Fibroblast of lung (primary cell): ENCODE measurements at regions not wholly inside any gene's neighbourhood (a gene's known extent, or its start where the extent isn't known, plus 50 kb on each side); places are given as distances from the start of the nearest gene placed in this dataset.
"Not testable (repeated sequence)": the region's sequence is repeated elsewhere in the genome, so short reads cannot be mapped to it uniquely, and the experiment has no call there.

Experiments
- CTCF ChIP-seq, 2 donors: IDR thresholded peaks in 1 of 2; conservative IDR thresholded peaks in 1 of 2; 1 replicate in 1 of 2; 2 replicates in 1 of 2; pipeline ENCODE4 v1.5.1; 2011 to 2012; ENCODE audit warnings: low read length in 2 of 2, control low read depth in 1 of 2, inconsistent platforms in 1 of 2, low read depth in 1 of 2, mild to moderate bottlenecking in 1 of 2
- EZH2 ChIP-seq: IDR thresholded peaks from 2 replicates; pipeline ENCODE4 v1.5.1; 2012; ENCODE audit warnings: low read length, control low read depth, mild to moderate bottlenecking; ENCODE audit errors: missing control alignments

DNA sequence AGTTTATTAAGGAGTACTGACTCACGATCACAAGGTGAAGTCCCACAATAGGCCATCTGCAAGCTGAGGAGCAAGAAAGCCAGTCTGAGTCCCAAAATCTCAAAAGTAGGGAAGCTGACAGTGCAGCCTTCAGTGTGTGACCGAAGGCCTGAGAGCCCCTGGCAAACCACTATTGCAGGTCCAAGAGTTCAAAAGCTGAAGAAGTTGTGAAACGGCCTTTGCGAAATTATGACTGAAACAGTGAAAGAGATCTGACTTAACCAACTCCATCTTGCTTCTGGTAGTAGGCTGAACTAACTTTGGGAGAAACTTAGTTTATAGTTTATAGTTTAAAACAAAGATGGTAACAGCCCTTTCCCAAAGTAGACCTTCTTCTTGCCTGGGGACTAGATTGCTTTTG is 471.6 kb downstream of the FRK start:
- not testable (repeated sequence) for TF ChIP-seq CTCF (conservative IDR thresholded peaks at IDR 0.05 in 1 of 2, IDR thresholded peaks at IDR 0.05 in 1 of 2; ENCODE audit: low read depth in 1 of 2, low read length in 2 of 2); EZH2
